Heart right ventricle (tissue), 16 donors: ENCODE measurements at regions not wholly inside any gene's neighbourhood (a gene's known extent, or its start where the extent isn't known, plus 50 kb on each side); places are given as distances from the start of the nearest gene placed in this dataset.

ENCODE experiments used
- ATAC-seq, 8 donors: fragments of 200-7000 bp; cut with Tn5 transposase; one replicate each; pipeline ENCODE4 v1.9.1; 2020; ENCODE audit warnings: mild to moderate bottlenecking in 8 of 8, moderate library complexity in 8 of 8, moderate number of reproducible peaks in 1 of 8
- DNase-seq, 2 donors: peaks; one replicate each; pipeline ENCODE4 v3.0.0-alpha.2; 2020
- H3K27ac ChIP-seq, 10 donors: fragments of 200-600 bp; sonication (generic) in 2 of 10; one replicate each; pipeline versions ENCODE4 v1.5.0 to v1.8.0; 2020 to 2022; ENCODE audit warnings: mild to moderate bottlenecking in 3 of 10
- H3K27me3 ChIP-seq, 7 donors: fragments of 200-600 bp; one replicate each; pipeline ENCODE4 v1.8.0; 2021 to 2022; ENCODE audit warnings: mild to moderate bottlenecking in 2 of 7
- H3K36me3 ChIP-seq, 9 donors: fragments of 200-600 bp; sonication (generic) in 1 of 9; one replicate each; pipeline versions ENCODE4 v1.5.0 to v1.8.0; 2020 to 2022; ENCODE audit warnings: mild to moderate bottlenecking in 2 of 9
- H3K4me1 ChIP-seq, 9 donors: fragments of 200-600 bp; sonication (generic) in 1 of 9; one replicate each; pipeline versions ENCODE4 v1.5.0 to v1.8.0; 2020 to 2022; ENCODE audit warnings: mild to moderate bottlenecking in 4 of 9
- H3K4me3 ChIP-seq, 10 donors: fragments of 200-600 bp; sonication (generic) in 2 of 10; one replicate each; pipeline versions ENCODE4 v1.5.0 to v1.8.0; 2020 to 2022; ENCODE audit warnings: mild to moderate bottlenecking in 7 of 10, moderate library complexity in 2 of 10
- H3K9me3 ChIP-seq, 11 donors: fragments of 200-600 bp in 10 of 11; sonication (generic) in 2 of 11; one replicate each; pipeline versions ENCODE4 v1.5.0 to v1.8.0; 2013 to 2022; ENCODE audit warnings: mild to moderate bottlenecking in 2 of 11, control low read depth in 1 of 11, moderate library complexity in 1 of 11
- WGBS, 2 donors: extraction: QIAGEN DNeasy Blood & Tissue Kit; methylation state at CpG; one replicate each; pipeline ENCODE4 v1.1.7; 2013; ENCODE audit warnings: inconsistent platforms in 1 of 2; 5-methylcytosine and 5-hydroxymethylcytosine counted together
- intact Hi-C, 10 donors: fragments of 100-400 bp; cut with DNase I; formaldehyde crosslinking; loops; one replicate each; pipeline versions ENCODE4 v1.11.1 to v1.14.2; 2022
- TF ChIP-seq, protein P1 (sequence below), 9 donors: fragments of 200-600 bp; sonication (generic) in 2 of 9; IDR thresholded peaks; one replicate each; pipeline versions ENCODE4 v1.5.0 to v1.8.0; 2021 to 2022; ENCODE audit warnings: antibody characterized with exemption in 9 of 9, mild to moderate bottlenecking in 5 of 9, moderate library complexity in 1 of 9
- donor health status: Arrhythmogenic right ventricular cardiomyopathy.
- donor health status: ischemic (EF 13 %, LVEDD 7.1; RV severe dilation, severe dysfunction).
- donor health status: healthy with polysubstance abuse.
- donor health status: DM: no; HTN: yes; CAD: no.
- donor health status: DM: no; HTN: no; CAD: no.
- donor health status: ischemic (EF 25% LVEDD 6.9; RV normal size, moderate dysfunction).
- donor health status: ischemic (EF 25% LVEDD 5.7; RV mildly dilated, moderate dysfunction).
- donor health status: healthy.
- donor health status: DM: yes; HTN: yes; CAD: no.
- donor health status: Ischemic cardiomyopathy.
- donor health status: ischemic (EF 35%, LVEDD 5.7; RV mildly dilated, moderate dysfunction).
- donor health status: nonischemic (EF 11% LVEDD 7.7; RV severe dilation, severe dysfunction).
- donor health status: DM: yes; HTN: yes; CAD: no.
- donor health status: PGD.
- donor health status: ischemic (EF 29% LVEDD 5.4; RV normal size, mild dysfunction).
- donor health status: nonischemic (EF 23%, LVEDD 6.1; RV moderate dilation, normal function).

DNA sequence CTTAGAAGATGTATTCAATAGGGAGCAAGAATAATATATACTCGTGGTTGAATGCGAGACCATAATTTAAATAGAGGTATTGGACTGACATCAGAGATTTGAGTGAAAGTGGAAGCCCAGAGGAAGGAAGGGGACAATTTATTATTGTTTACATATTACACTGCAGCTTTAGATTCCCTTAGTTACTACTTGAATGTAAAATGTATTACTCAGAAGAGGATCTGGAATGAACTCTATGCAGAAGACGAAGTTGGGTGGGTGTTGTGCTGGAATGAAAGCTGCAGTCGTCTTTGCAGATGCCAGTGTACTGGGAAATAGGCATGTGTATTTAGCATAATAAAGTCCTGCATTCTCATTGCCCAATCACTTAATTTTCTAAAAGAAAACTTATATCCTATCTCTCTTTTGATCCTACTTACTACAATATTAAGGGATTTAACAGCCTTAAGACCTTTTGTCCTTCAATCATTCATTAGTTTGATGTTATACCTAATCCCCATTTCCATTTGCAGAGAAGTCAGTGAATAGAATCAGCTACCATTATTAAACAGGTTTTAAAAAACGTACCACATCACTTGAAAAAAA is 570.7 kb upstream of the WWC1 start:
- no peak for DNase-seq
- Histone ChIP-seq H3K36me3 (no peaks in the 10 kb centered on the region), H3K4me3 (no peak overlapping the region), H3K27ac (no peak overlapping the region), H3K4me1 (peaks cover 0 to 6% (median 0%) of the 10 kb centered on the region in 9 donors), H3K27me3 (no peaks in the 10 kb centered on the region), H3K9me3 (no peaks in the 10 kb centered on the region)
- 66 to 71% methylated on average over 5 of the region's 5 CpGs for WGBS, 2 donors
- intact Hi-C loops = loop anchor here (5.0 to 10.0 kb wide), 8 partner anchors 214 to 504 kb away; no protein-coding TSS in a partner anchor
- TF ChIP-seq, protein P1, sequence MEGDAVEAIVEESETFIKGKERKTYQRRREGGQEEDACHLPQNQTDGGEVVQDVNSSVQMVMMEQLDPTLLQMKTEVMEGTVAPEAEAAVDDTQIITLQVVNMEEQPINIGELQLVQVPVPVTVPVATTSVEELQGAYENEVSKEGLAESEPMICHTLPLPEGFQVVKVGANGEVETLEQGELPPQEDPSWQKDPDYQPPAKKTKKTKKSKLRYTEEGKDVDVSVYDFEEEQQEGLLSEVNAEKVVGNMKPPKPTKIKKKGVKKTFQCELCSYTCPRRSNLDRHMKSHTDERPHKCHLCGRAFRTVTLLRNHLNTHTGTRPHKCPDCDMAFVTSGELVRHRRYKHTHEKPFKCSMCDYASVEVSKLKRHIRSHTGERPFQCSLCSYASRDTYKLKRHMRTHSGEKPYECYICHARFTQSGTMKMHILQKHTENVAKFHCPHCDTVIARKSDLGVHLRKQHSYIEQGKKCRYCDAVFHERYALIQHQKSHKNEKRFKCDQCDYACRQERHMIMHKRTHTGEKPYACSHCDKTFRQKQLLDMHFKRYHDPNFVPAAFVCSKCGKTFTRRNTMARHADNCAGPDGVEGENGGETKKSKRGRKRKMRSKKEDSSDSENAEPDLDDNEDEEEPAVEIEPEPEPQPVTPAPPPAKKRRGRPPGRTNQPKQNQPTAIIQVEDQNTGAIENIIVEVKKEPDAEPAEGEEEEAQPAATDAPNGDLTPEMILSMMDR (IDR thresholded peaks at IDR 0.05) = no peak
- ATAC-seq = no peak

DNA sequence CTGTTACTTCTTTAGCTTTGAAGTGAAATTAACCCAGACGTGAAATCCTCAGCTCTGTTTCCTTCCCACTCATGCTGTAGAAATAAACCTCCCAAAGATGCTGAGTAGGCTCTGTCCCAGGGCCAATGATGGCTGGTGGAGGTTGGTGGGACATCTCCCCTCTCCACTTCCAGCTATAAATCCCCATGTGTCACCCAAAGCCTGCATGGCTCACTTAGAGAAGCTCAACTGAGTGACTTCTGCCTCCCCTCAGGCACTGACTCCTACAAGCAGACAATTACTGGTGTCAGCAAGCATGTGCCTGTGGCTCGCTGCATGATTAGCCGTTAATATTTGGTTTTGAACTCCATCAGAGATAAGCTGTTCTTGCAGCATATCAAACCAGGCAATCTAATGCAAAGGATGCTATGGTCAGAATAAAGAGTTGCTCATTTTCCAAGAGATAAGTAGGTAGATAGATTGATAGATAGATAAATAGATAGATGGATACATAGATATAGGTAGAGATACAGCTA is 569.5 kb upstream of the WWC1 start:
- no peaks in the 10 kb centered on the region for H3K9me3 ChIP-seq
- DNase-seq = no peak
- TF ChIP-seq, protein P1 (IDR thresholded peaks at IDR 0.05) = no peak
- 74 to 75% methylated on average over 3 of the region's 3 CpGs for WGBS, 2 donors
- no peak overlapping the region for H3K27ac ChIP-seq
- no peak for ATAC-seq
- H3K36me3 ChIP-seq = no peaks in the 10 kb centered on the region
- intact Hi-C loops = loop anchor here (2.0 to 10.0 kb wide), 9 partner anchors 213 to 503 kb away; no protein-coding TSS in a partner anchor
- H3K4me1 ChIP-seq = peaks cover 0 to 6% (median 0%) of the 10 kb centered on the region in 9 donors
- no peak overlapping the region for H3K4me3 ChIP-seq
- H3K27me3 ChIP-seq = no peaks in the 10 kb centered on the region

DNA sequence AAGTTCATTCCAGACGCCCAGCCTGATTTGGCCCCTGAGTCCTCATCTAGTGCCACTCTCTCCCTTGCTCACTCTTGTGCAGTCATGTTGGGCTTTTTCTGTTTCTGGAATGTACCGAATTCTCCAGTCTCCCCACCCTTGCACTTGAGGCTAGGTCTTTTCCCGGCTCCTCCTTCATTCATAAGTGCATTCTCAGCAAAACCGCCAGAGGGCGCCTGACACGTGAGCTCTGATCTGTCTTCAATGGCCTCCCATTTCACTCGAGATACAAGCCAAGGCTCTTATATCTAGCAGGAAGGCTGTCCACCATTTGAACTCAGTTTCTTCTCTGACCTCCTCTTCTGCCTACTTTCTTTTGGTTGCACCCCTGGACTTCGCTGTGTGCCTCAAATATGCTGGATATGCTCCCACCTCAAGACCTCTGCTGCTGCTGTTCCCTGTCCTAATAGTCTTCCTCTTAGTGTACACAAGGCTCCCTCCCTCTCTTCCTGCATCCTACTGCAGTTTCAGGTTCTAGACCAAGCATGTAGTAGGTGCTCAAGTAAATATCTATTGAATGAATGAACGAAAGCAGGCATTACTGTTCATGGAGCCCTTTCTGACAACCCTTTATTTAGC is 568.1 kb upstream of the WWC1 start:
- intact Hi-C loops = loop anchor here (2.0 to 10.0 kb wide), 9 partner anchors 211 to 501 kb away; no protein-coding TSS in a partner anchor
- H3K4me1 ChIP-seq = peaks cover 0 to 6% (median 0%) of the 10 kb centered on the region in 9 donors

DNA sequence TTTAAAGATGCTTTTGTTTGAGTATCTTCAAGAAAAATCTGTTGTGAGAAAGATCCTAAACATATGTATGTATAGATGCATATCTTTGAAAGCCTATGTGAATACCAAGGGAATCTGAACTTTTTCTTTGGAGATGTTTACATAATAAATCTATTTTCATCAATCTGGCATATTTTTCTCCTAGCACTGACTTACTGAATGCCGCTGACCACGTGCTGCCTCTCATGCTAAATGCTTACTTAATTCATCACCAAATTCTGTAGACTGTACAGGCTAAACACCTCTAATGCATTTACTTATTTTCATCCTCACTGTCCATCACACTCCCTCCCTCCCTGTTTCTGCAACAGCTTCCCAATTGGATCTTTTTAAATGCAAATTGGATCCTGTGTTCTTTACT is 566.2 kb upstream of the WWC1 start:
- H3K4me1 ChIP-seq = peaks cover 0 to 6% (median 0%) of the 10 kb centered on the region in 9 donors
- no peak overlapping the region for H3K4me3 ChIP-seq
- TF ChIP-seq, protein P1 (IDR thresholded peaks at IDR 0.05) = no peak
- no peak overlapping the region for H3K27ac ChIP-seq
- H3K27me3 ChIP-seq = no peaks in the 10 kb centered on the region
- WGBS, 2 donors = 80 to 84% methylated on average over 2 of the region's 2 CpGs
- ATAC-seq (no peak), DNase-seq (no peak)
- intact Hi-C loops = loop anchor here (10.0 kb wide), 5 partner anchors 210 to 500 kb away; no protein-coding TSS in a partner anchor
- H3K9me3 ChIP-seq = no peaks in the 10 kb centered on the region
- no peaks in the 10 kb centered on the region for H3K36me3 ChIP-seq

More for the DNA sequence above, 568.1 kb upstream of the WWC1 start:
- Histone ChIP-seq H3K9me3 (no peaks in the 10 kb centered on the region), H3K36me3 (no peaks in the 10 kb centered on the region), H3K4me3 (no peak overlapping the region), H3K27ac (no peak overlapping the region), H3K27me3 (no peaks in the 10 kb centered on the region)
- TF ChIP-seq, protein P1 (IDR thresholded peaks at IDR 0.05) = peak; percentile 70 to 93 (median 88)
- peak; percentile 61 to 68 for DNase-seq
- peak; percentile 72 to 94 (median 86) for ATAC-seq
- WGBS, 2 donors = 22 to 25% methylated on average over 9 of the region's 9 CpGs
